Uterus (tissue), 3 donors: ENCODE measurements at regions not wholly inside any gene's neighbourhood (a gene's known extent, or its start where the extent isn't known, plus 50 kb on each side); places are given as distances from the start of the nearest gene placed in this dataset.

Experiments
- DNase-seq, 2 donors: peaks; one replicate each; pipeline ENCODE4 v3.0.0-alpha.2; 2019 to 2020
- H3K27ac ChIP-seq, 2 donors: fragments of 200-600 bp; sonication (generic); 1 replicate in 1 of 2; 2 replicates in 1 of 2; pipeline ENCODE4 v1.5.1; 2016 to 2018
- H3K27me3 ChIP-seq, 2 donors: fragments of 200-600 bp; sonication (generic); one replicate each; pipeline ENCODE4 v1.5.1; 2018 to 2019; ENCODE audit warnings: control low read depth in 1 of 2
- H3K36me3 ChIP-seq, 2 donors: fragments of 200-600 bp; sonication (generic); one replicate each; pipeline ENCODE4 v1.5.1; 2019; ENCODE audit warnings: control low read depth in 1 of 2
- H3K4me1 ChIP-seq, 2 donors: fragments of 200-600 bp; sonication (generic); one replicate each; pipeline ENCODE4 v1.5.1; 2018 to 2019; ENCODE audit warnings: control low read depth in 1 of 2
- H3K4me3 ChIP-seq, 2 donors: fragments of 200-600 bp; sonication (generic); 1 replicate in 1 of 2; 2 replicates in 1 of 2; pipeline ENCODE4 v1.5.1; 2018 to 2019; ENCODE audit warnings: mild to moderate bottlenecking in 1 of 2
- H3K9me3 ChIP-seq, 2 donors: fragments of 200-600 bp; sonication (generic); one replicate each; pipeline ENCODE4 v1.5.1; 2019; ENCODE audit warnings: control low read depth in 1 of 2
- CTCF ChIP-seq, 4 experiments: fragments of 200-600 bp in 2 of 4; fragments of 450-650 bp in 2 of 4; sonication (generic) in 2 of 4; IDR thresholded peaks; one replicate each; pipeline ENCODE4 v1.5.1; 2016 to 2019; ENCODE audit warnings: antibody characterized with exemption in 4 of 4, mild to moderate bottlenecking in 2 of 4, moderate library complexity in 1 of 4
- POLR2A ChIP-seq, 2 donors: fragments of 450-650 bp; IDR thresholded peaks; one replicate each; pipeline ENCODE4 v1.6.1; 2016; ENCODE audit warnings: antibody characterized with exemption in 2 of 2, mild to moderate bottlenecking in 1 of 2, moderate library complexity in 1 of 2
- intact Hi-C: fragments of 100-400 bp; cut with DNase I; formaldehyde crosslinking; loops from one replicate; pipeline ENCODE4 v1.15.1; 2023; ENCODE audit warnings: low total_unique reads
- donor health status: DM: yes; HTN: yes; CAD: no.

GRCh38 chr17:36833279-36833678, 104.0 kb upstream of the LHX1 start:
- intact Hi-C loops: loop anchor here (10.0 kb wide), 1 partner anchor 1938 kb away; no protein-coding TSS in a partner anchor

DNA sequence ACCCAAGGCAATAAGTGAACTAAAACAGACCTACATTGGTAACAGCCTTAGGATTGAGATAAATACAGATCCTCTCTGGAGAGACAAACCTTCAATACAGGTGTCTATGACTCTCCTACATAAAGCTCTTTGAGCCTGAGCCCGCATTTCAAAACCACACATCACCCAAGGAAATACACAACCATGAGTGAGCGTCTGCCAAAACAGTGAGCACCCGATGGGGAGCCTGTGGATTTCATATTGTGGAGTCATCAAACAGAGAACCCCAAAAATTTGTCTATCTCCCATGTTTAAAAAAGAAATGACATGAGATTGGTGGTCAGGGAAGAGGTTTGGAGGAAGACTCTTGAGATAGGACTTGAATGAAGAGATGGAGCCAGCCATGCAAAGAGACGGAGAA, 102.2 kb upstream of the LHX1 start:
- H3K27me3 ChIP-seq: no peaks in the 10 kb centered on the region
- H3K27ac ChIP-seq: no peak overlapping the region
- no peak for DNase-seq
- TF ChIP-seq CTCF (IDR thresholded peaks at IDR 0.05): no peak
- no peak for TF ChIP-seq POLR2A (IDR thresholded peaks at IDR 0.05)
- H3K4me1 ChIP-seq: no peaks in the 10 kb centered on the region
- intact Hi-C loops: loop anchor here (10.0 kb wide), 1 partner anchor 1940 kb away; no protein-coding TSS in a partner anchor
- H3K4me3 ChIP-seq: no peak overlapping the region
- no peaks in the 10 kb centered on the region for H3K9me3 ChIP-seq
- no peaks in the 10 kb centered on the region for H3K36me3 ChIP-seq

More at GRCh38 chr17:36833279-36833678, 104.0 kb upstream of the LHX1 start:
- Histone ChIP-seq H3K27ac (no peak overlapping the region), H3K4me1 (no peaks in the 10 kb centered on the region), H3K27me3 (no peaks in the 10 kb centered on the region), H3K9me3 (no peaks in the 10 kb centered on the region), H3K4me3 (no peak overlapping the region), H3K36me3 (no peaks in the 10 kb centered on the region)
- DNase-seq: no peak
- TF ChIP-seq POLR2A (IDR thresholded peaks at IDR 0.05): no peak
- TF ChIP-seq CTCF (IDR thresholded peaks at IDR 0.05): no peak

GRCh38 chr17:36837195-36837938, 99.9 kb upstream of the LHX1 start:
- no peaks in the 10 kb centered on the region for H3K27me3 ChIP-seq
- H3K4me1 ChIP-seq: no peaks in the 10 kb centered on the region
- H3K9me3 ChIP-seq: no peaks in the 10 kb centered on the region
- TF ChIP-seq POLR2A (IDR thresholded peaks at IDR 0.05): no peak
- no peak for TF ChIP-seq CTCF (IDR thresholded peaks at IDR 0.05)
- intact Hi-C loops: loop anchor here (10.0 kb wide), 1 partner anchor 1943 kb away; no protein-coding TSS in a partner anchor
- no peak overlapping the region for H3K27ac ChIP-seq
- H3K4me3 ChIP-seq: no peak overlapping the region
- DNase-seq: no peak
- H3K36me3 ChIP-seq: no peaks in the 10 kb centered on the region

DNA sequence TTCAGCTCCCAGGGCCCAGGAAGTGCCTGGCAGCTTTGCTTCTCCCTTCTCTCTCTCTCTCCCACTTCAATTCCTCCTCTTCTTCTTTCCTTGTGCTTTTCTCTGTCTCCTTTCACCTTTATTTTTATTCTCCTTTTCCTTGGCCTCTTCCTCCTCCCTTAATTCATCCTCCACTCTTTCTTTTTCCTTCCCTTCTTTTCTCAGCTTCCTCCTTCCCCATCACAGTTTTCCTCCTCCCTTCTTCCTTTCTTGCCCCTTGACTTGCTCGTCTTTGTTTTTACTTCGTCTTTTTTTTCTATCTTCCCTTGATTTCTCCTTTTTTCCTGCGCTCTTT, 99.4 kb upstream of the LHX1 start:
- TF ChIP-seq CTCF (IDR thresholded peaks at IDR 0.05) (no peak), POLR2A (IDR thresholded peaks at IDR 0.05) (no peak)
- H3K36me3 ChIP-seq: no peaks in the 10 kb centered on the region
- intact Hi-C loops: loop anchor here (10.0 kb wide), 1 partner anchor 1943 kb away; no protein-coding TSS in a partner anchor
- H3K4me1 ChIP-seq: no peaks in the 10 kb centered on the region
- H3K9me3 ChIP-seq: no peaks in the 10 kb centered on the region
- H3K27ac ChIP-seq: no peak overlapping the region
- no peak overlapping the region for H3K4me3 ChIP-seq
- DNase-seq: no peak
- no peaks in the 10 kb centered on the region for H3K27me3 ChIP-seq

DNA sequence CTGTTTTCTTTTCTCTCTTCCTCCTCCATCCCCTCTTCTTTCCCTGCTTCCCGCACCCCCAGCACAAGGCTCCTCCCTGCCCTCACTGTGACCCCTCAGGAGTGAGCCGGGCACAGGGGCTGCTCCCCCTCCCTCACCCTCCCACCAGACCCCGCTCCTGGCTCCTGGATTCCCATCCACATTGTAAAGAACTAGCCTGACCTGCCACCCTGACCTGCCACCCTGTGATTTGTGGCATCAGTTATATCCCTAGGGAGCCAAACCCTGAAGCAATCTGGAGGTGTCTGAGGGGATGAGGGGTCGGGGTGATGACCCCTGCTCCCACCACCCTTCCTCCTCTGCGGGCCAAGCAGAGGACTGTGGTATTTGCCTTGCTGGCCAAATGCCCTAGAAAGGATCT, 98.0 kb upstream of the LHX1 start:
- TF ChIP-seq POLR2A (IDR thresholded peaks at IDR 0.05): no peak
- TF ChIP-seq CTCF (IDR thresholded peaks at IDR 0.05): no peak
- Histone ChIP-seq H3K4me3 (no peak overlapping the region), H3K27me3 (no peaks in the 10 kb centered on the region)

More for the DNA sequence above, 98.0 kb upstream of the LHX1 start:
- no peak for DNase-seq
- intact Hi-C loops: loop anchor here (10.0 kb wide), 1 partner anchor 1944 kb away; no protein-coding TSS in a partner anchor
- Histone ChIP-seq H3K36me3 (no peaks in the 10 kb centered on the region), H3K27ac (no peak overlapping the region), H3K9me3 (no peaks in the 10 kb centered on the region), H3K4me1 (no peaks in the 10 kb centered on the region)
